Epithelial cell of proximal tubule (primary cell): ENCODE measurements at regions not wholly inside any gene's neighbourhood (a gene's known extent, or its start where the extent isn't known, plus 50 kb on each side); places are given as distances from the start of the nearest gene placed in this dataset.
"Not testable (repeated sequence)": the region's sequence is repeated elsewhere in the genome, so short reads cannot be mapped to it uniquely, and the experiment has no call there.

ENCODE experiments used
- DNase-seq: peaks from one replicate; pipeline ENCODE4 v3.0.0-alpha.2; 2011; ENCODE audit warnings: low read depth
- H3K4me3 ChIP-seq: 2 replicates; pipeline ENCODE4 v1.5.1; 2011; ENCODE audit warnings: low read depth, mild to moderate bottlenecking, low read length
- TF ChIP-seq, protein P1 (sequence below): conservative IDR thresholded peaks from 2 replicates; pipeline ENCODE4 v1.5.1; 2012; ENCODE audit warnings: low read depth, mild to moderate bottlenecking, low read length

DNA sequence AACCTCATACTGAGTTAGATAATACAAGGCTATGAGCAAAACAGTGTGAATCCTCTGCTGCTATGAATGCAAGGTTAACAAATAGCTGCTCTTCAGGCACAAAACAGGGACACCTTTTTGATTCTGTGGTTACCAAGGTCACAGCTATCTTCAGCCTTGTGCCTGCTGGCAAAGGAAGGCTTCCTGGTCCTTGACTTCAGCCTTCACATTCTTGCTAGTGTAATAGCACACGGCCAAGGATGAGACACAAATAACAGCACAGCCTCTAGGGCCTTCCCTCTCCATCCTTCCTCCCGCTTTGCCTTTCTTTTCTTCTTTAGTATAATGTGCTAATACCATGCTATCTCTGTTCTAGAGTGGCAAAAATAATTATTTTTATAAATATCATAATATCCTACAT, 130.6 kb upstream of the CAV2 start:
- H3K4me3 ChIP-seq = no peak overlapping the region
- DNase-seq = no peak
- TF ChIP-seq, protein P1, sequence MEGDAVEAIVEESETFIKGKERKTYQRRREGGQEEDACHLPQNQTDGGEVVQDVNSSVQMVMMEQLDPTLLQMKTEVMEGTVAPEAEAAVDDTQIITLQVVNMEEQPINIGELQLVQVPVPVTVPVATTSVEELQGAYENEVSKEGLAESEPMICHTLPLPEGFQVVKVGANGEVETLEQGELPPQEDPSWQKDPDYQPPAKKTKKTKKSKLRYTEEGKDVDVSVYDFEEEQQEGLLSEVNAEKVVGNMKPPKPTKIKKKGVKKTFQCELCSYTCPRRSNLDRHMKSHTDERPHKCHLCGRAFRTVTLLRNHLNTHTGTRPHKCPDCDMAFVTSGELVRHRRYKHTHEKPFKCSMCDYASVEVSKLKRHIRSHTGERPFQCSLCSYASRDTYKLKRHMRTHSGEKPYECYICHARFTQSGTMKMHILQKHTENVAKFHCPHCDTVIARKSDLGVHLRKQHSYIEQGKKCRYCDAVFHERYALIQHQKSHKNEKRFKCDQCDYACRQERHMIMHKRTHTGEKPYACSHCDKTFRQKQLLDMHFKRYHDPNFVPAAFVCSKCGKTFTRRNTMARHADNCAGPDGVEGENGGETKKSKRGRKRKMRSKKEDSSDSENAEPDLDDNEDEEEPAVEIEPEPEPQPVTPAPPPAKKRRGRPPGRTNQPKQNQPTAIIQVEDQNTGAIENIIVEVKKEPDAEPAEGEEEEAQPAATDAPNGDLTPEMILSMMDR = no peak

DNA sequence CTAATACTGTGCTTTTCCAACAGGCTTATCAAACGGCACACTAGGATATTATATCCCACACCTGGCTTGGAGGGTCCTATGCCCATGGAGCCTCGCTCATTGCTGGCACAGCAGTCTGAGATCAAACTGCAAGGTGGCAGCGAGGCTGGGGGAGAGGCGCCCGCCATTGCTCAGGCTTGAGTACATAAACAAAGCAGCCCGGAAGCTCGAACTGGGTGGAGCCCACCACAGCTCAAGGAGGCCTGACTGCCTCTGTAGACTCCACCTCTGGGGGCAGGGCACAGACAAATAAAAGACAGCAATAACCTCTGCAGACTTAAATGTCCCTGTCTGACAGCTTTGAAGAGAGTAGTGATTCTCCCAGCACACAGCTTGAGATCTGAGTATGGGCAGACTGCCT, 128.0 kb upstream of the CAV2 start:
- not testable (repeated sequence) for H3K4me3 ChIP-seq, DNase-seq

DNA sequence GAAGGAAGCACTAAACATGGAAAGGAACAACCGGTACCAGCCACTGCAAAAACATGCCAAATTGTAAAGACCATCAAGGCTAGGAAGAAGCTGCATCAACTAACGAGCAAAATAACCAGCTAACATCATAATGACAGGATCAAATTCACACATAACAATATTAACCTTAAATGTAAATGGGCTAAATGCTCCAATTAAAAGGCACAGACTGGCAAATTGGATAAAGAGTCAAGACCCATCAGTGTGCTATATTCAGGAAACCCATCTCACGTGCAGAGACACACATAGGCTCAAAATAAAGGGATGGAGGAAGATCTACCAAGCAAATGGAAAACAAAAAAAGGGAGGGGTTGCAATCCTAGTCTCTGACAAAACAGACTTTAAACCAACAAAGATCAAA, 126.3 kb upstream of the CAV2 start:
- H3K4me3 ChIP-seq = not testable (repeated sequence)

DNA sequence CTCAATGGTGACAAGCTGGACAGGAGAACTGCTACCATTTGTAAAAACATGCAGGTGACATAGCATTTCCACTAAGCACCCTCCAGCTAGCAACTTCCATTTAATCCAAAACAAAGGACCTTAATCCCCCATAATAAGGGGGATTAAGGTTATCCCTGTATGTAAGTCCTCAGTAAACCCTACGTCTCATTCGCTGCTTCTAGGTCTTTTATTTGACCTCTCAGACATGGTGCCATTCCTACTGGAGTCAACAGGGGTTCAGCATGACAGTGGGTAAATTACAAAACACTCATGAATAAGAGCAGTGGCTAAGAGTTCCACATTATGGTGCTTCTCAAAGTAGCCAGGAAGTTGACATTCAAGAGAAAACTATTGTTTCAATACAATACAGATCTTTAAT, 121.8 kb upstream of the CAV2 start:
- no peak overlapping the region for H3K4me3 ChIP-seq
- TF ChIP-seq, protein P1 = no peak
- no peak for DNase-seq

More for the DNA sequence above, 126.3 kb upstream of the CAV2 start:
- not testable (repeated sequence) for DNase-seq

DNA sequence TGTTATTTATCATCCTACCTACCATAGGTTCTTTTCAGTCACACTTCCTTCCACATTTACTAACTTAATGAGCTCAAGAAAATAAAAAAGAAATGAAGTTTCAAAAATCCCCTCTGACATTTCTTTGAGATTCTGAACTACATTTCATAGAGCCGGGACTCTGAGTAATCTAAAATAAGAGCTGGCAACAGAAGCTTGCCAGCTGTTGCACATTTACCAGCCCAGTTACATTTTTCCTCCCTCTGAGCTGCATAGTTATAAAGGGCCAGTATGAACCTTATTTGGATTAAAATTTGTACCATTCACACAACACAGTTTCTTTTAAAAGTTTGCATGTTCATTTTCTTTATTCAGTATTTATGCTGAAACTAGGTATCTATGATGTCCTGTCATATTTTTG, 119.5 kb upstream of the CAV2 start:
- TF ChIP-seq, protein P1 = no peak
- no peak overlapping the region for H3K4me3 ChIP-seq
- DNase-seq = no peak

DNA sequence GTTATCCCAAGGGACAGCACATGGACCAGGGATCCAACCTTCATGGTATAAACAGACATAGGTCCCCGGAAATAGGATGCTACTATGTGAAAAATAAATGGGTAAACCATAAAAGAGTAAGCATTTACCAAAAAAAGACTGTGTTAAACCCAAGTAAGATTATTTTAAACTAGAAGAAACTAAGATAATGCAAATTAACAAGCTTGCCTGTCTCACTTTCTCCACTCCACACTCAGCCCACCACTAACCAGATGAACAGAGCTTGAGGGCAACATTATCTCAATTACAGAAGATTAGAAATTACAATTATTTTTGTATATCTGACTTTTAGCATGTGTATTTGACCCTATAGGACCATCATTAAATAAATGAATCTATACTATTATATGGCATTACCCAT, 117.2 kb upstream of the CAV2 start:
- no peak overlapping the region for H3K4me3 ChIP-seq
- TF ChIP-seq, protein P1 = no peak
- DNase-seq = no peak

DNA sequence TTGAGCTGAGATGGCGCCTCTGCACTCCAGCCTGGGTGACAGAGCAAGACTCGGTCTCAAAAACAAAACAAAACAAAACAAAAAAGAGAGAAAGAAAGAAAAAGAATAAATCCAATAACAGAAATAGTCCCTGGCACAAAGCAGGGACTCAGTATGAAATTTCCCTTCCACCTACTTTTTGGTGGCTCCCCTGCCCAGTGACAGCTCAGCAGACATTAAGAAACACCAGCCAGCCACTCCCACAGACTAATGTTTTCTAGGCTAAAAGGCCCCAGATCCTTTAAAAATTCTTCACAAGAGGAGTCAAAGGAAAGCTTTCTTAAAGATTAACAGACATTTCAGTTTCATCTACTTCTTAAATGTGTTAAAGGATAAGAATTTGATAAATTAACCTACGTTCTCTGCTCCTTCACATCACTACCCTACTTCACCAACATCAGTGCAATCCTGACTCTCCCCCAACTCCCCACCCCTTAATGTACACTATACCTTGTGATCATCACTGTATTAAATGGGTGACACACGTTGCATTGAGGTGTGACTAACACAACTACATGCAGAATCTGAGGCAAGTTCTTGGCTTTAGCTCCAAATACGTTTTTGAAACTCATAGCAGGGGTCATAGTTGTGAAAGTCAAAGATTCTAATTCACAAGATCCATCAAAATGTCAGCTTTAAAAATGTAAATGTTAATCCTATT, 114.5 kb upstream of the CAV2 start:
- no peak for DNase-seq
- TF ChIP-seq, protein P1 = no peak
- no peak overlapping the region for H3K4me3 ChIP-seq

DNA sequence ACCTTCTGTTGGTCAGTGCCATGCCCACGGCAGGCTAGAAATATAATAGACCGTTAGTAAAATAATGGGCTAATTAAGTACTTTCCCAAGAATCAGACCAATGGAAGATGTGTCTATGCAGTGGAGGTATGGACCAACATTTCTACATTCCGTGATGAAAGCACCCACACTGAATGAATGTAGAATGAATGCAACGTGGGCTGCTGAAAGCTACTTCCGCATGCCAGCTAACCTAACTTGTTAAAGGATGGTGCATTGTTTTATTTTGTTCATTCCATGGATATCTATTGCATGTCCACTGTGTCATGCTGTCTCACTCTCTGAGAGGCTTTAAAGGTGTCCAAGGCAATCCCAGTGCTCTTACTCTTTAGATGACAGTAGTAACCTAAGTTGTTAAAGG, 112.9 kb upstream of the CAV2 start:
- TF ChIP-seq, protein P1 = no peak
- DNase-seq = no peak
- H3K4me3 ChIP-seq = no peak overlapping the region
